ENCODE measurements at regions not wholly inside any gene's neighbourhood (a gene's known extent, or its start where the extent isn't known, plus 50 kb on each side); places are given as distances from the start of the nearest gene placed in this dataset.

GRCh38 chr1:30634507-30634906, 88.9 kb downstream of the MATN1 start:
- Histone ChIP-seq H3K27me3 (ENCODE audit: control insufficient read depth, insufficient read depth, low read length) (no peaks in the 10 kb centered on the region), H3K27ac (ENCODE audit: low read depth, low read length) (no peak overlapping the region), H3K9ac (ENCODE audit: low read length) (no peak overlapping the region), H3K36me3 (ENCODE audit: control insufficient read depth, insufficient read depth, low read length) (no peaks in the 10 kb centered on the region), H3K4me3 (ENCODE audit: low read length) (no peak overlapping the region), H3K4me1 (ENCODE audit: control insufficient read depth, insufficient read depth, low read length) (peaks cover 5% of the 10 kb centered on the region)

GRCh38 chr1:30633294-30633693, 90.1 kb downstream of the MATN1 start:
- Histone ChIP-seq H3K27me3 (ENCODE audit: control insufficient read depth, insufficient read depth, low read length) (no peaks in the 10 kb centered on the region), H3K36me3 (ENCODE audit: control insufficient read depth, insufficient read depth, low read length) (no peaks in the 10 kb centered on the region), H3K4me3 (ENCODE audit: low read length) (no peak overlapping the region), H3K27ac (ENCODE audit: low read depth, low read length) (no peak overlapping the region), H3K4me1 (ENCODE audit: control insufficient read depth, insufficient read depth, low read length) (peaks cover 5% of the 10 kb centered on the region), H3K9ac (ENCODE audit: low read length) (no peak overlapping the region)

GRCh38 chr1:30632481-30632880, 90.9 kb downstream of the MATN1 start:
- Histone ChIP-seq H3K4me1 (ENCODE audit: control insufficient read depth, insufficient read depth, low read length) (peaks cover 5% of the 10 kb centered on the region), H3K27me3 (ENCODE audit: control insufficient read depth, insufficient read depth, low read length) (no peaks in the 10 kb centered on the region), H3K4me3 (ENCODE audit: low read length) (no peak overlapping the region), H3K27ac (ENCODE audit: low read depth, low read length) (no peak overlapping the region), H3K9ac (ENCODE audit: low read length) (no peak overlapping the region), H3K36me3 (ENCODE audit: control insufficient read depth, insufficient read depth, low read length) (no peaks in the 10 kb centered on the region)

GRCh38 chr1:30631700-30632099, 91.7 kb downstream of the MATN1 start:
- no peak overlapping the region for H3K27ac ChIP-seq (ENCODE audit: low read depth, low read length)
- no peak overlapping the region for H3K9ac ChIP-seq (ENCODE audit: low read length)
- H3K27me3 ChIP-seq (ENCODE audit: control insufficient read depth, insufficient read depth, low read length), result no peaks in the 10 kb centered on the region
- H3K36me3 ChIP-seq (ENCODE audit: control insufficient read depth, insufficient read depth, low read length), result no peaks in the 10 kb centered on the region
- H3K4me1 ChIP-seq (ENCODE audit: control insufficient read depth, insufficient read depth, low read length), result no peaks in the 10 kb centered on the region
- no peak overlapping the region for H3K4me3 ChIP-seq (ENCODE audit: low read length)

- Histone ChIP-seq H3K27me3 (ENCODE audit: control insufficient read depth, insufficient read depth, low read length) (no peaks in the 10 kb centered on the region), H3K36me3 (ENCODE audit: control insufficient read depth, insufficient read depth, low read length) (no peaks in the 10 kb centered on the region), H3K27ac (ENCODE audit: low read depth, low read length) (no peak overlapping the region), H3K9ac (ENCODE audit: low read length) (no peak overlapping the region), H3K4me1 (ENCODE audit: control insufficient read depth, insufficient read depth, low read length) (no peaks in the 10 kb centered on the region), H3K4me3 (ENCODE audit: low read length) (no peak overlapping the region)
These were observed 93.9 kb downstream of the MATN1 start for GRCh38 chr1:30629501-30629900.

- Histone ChIP-seq H3K9ac (ENCODE audit: low read length) (no peak overlapping the region), H3K4me1 (ENCODE audit: control insufficient read depth, insufficient read depth, low read length) (no peaks in the 10 kb centered on the region), H3K27ac (ENCODE audit: low read depth, low read length) (no peak overlapping the region), H3K36me3 (ENCODE audit: control insufficient read depth, insufficient read depth, low read length) (no peaks in the 10 kb centered on the region), H3K4me3 (ENCODE audit: low read length) (no peak overlapping the region), H3K27me3 (ENCODE audit: control insufficient read depth, insufficient read depth, low read length) (no peaks in the 10 kb centered on the region)
These were observed 95.4 kb downstream of the MATN1 start for GRCh38 chr1:30627994-30628393.

- Histone ChIP-seq H3K36me3 (ENCODE audit: control insufficient read depth, insufficient read depth, low read length) (no peaks in the 10 kb centered on the region), H3K4me1 (ENCODE audit: control insufficient read depth, insufficient read depth, low read length) (no peaks in the 10 kb centered on the region), H3K4me3 (ENCODE audit: low read length) (no peak overlapping the region), H3K27ac (ENCODE audit: low read depth, low read length) (no peak overlapping the region), H3K27me3 (ENCODE audit: control insufficient read depth, insufficient read depth, low read length) (no peaks in the 10 kb centered on the region), H3K9ac (ENCODE audit: low read length) (no peak overlapping the region)
These were observed 96.2 kb downstream of the MATN1 start for GRCh38 chr1:30627206-30627605.

- H3K4me1 ChIP-seq (ENCODE audit: control insufficient read depth, insufficient read depth, low read length), result no peaks in the 10 kb centered on the region
- peaks cover 7% of the 10 kb centered on the region for H3K27me3 ChIP-seq (ENCODE audit: control insufficient read depth, insufficient read depth, low read length)
- H3K9ac ChIP-seq (ENCODE audit: low read length), result no peak overlapping the region
- H3K36me3 ChIP-seq (ENCODE audit: control insufficient read depth, insufficient read depth, low read length), result no peaks in the 10 kb centered on the region
- H3K27ac ChIP-seq (ENCODE audit: low read depth, low read length), result no peak overlapping the region
- no peak overlapping the region for H3K4me3 ChIP-seq (ENCODE audit: low read length)
These were observed 100.0 kb downstream of the MATN1 start for GRCh38 chr1:30623431-30623830.

- no peaks in the 10 kb centered on the region for H3K36me3 ChIP-seq (ENCODE audit: control insufficient read depth, insufficient read depth, low read length)
- no peaks in the 10 kb centered on the region for H3K4me1 ChIP-seq (ENCODE audit: control insufficient read depth, insufficient read depth, low read length)
- no peak overlapping the region for H3K9ac ChIP-seq (ENCODE audit: low read length)
- no peak overlapping the region for H3K27ac ChIP-seq (ENCODE audit: low read depth, low read length)
- H3K27me3 ChIP-seq (ENCODE audit: control insufficient read depth, insufficient read depth, low read length), result peaks cover 8% of the 10 kb centered on the region
- no peak overlapping the region for H3K4me3 ChIP-seq (ENCODE audit: low read length)
These were observed 103.8 kb downstream of the MATN1 start for GRCh38 chr1:30619619-30620018.

- no peaks in the 10 kb centered on the region for H3K4me1 ChIP-seq (ENCODE audit: control insufficient read depth, insufficient read depth, low read length)
These were observed 105.0 kb downstream of the MATN1 start for GRCh38 chr1:30618335-30618747.

GRCh38 chr1:30616759-30617158, 106.6 kb downstream of the MATN1 start:
- Histone ChIP-seq H3K4me3 (ENCODE audit: low read length) (no peak overlapping the region), H3K27me3 (ENCODE audit: control insufficient read depth, insufficient read depth, low read length) (peaks cover 8% of the 10 kb centered on the region), H3K4me1 (ENCODE audit: control insufficient read depth, insufficient read depth, low read length) (no peaks in the 10 kb centered on the region), H3K27ac (ENCODE audit: low read depth, low read length) (no peak overlapping the region), H3K9ac (ENCODE audit: low read length) (no peak overlapping the region), H3K36me3 (ENCODE audit: control insufficient read depth, insufficient read depth, low read length) (no peaks in the 10 kb centered on the region)

More at GRCh38 chr1:30618335-30618747, 105.0 kb downstream of the MATN1 start:
- no peak overlapping the region for H3K4me3 ChIP-seq (ENCODE audit: low read length)
- no peak overlapping the region for H3K9ac ChIP-seq (ENCODE audit: low read length)
- no peak overlapping the region for H3K27ac ChIP-seq (ENCODE audit: low read depth, low read length)
- H3K27me3 ChIP-seq (ENCODE audit: control insufficient read depth, insufficient read depth, low read length), result peaks cover 8% of the 10 kb centered on the region
- no peaks in the 10 kb centered on the region for H3K36me3 ChIP-seq (ENCODE audit: control insufficient read depth, insufficient read depth, low read length)

GRCh38 chr1:30615816-30616590, 107.4 kb downstream of the MATN1 start:
- Histone ChIP-seq H3K36me3 (ENCODE audit: control insufficient read depth, insufficient read depth, low read length) (no peaks in the 10 kb centered on the region), H3K4me1 (ENCODE audit: control insufficient read depth, insufficient read depth, low read length) (no peaks in the 10 kb centered on the region), H3K27me3 (ENCODE audit: control insufficient read depth, insufficient read depth, low read length) (peaks cover 5% of the 10 kb centered on the region), H3K27ac (ENCODE audit: low read depth, low read length) (no peak overlapping the region), H3K9ac (ENCODE audit: low read length) (no peak overlapping the region), H3K4me3 (ENCODE audit: low read length) (no peak overlapping the region)

GRCh38 chr1:30615076-30615795, 108.1 kb downstream of the MATN1 start:
- peaks cover 4% of the 10 kb centered on the region for H3K27me3 ChIP-seq (ENCODE audit: control insufficient read depth, insufficient read depth, low read length)
- no peak overlapping the region for H3K27ac ChIP-seq (ENCODE audit: low read depth, low read length)
- H3K4me1 ChIP-seq (ENCODE audit: control insufficient read depth, insufficient read depth, low read length), result no peaks in the 10 kb centered on the region
- H3K4me3 ChIP-seq (ENCODE audit: low read length), result no peak overlapping the region
- H3K9ac ChIP-seq (ENCODE audit: low read length), result no peak overlapping the region
- no peaks in the 10 kb centered on the region for H3K36me3 ChIP-seq (ENCODE audit: control insufficient read depth, insufficient read depth, low read length)
